K562 (cell line): ENCODE measurements at regions not wholly inside any gene's neighbourhood (a gene's known extent, or its start where the extent isn't known, plus 50 kb on each side); places are given as distances from the start of the nearest gene placed in this dataset.
"Not testable (repeated sequence)": the region's sequence is repeated elsewhere in the genome, so short reads cannot be mapped to it uniquely, and the experiment has no call there.

Experiments used
- CCNT2 ChIP-seq: IDR thresholded peaks from 2 replicates; pipeline ENCODE4 v1.6.1; 2011; ENCODE audit warnings: borderline replicate concordance, low read depth, mild to moderate bottlenecking, moderate library complexity, mixed read lengths, low read length; ENCODE audit not compliant: insufficient read length; ENCODE audit errors: extremely low read depth
- POLR2A ChIP-seq: fragments of 450-650 bp; conservative IDR thresholded peaks from 2 replicates; pipeline ENCODE4 v1.6.1; 2016
- RNF2 ChIP-seq: sonication (generic); IDR thresholded peaks from 2 replicates; pipeline ENCODE4 v1.6.1; 2016
- SMC3 ChIP-seq: conservative IDR thresholded peaks from 2 replicates; pipeline ENCODE4 v1.6.1; 2011; ENCODE audit warnings: low read depth, low read length, improper control_type of control experiment; ENCODE audit not compliant: insufficient read depth
- YBX1 ChIP-seq: fragments of 450-650 bp; IDR thresholded peaks from 2 replicates; pipeline ENCODE4 v1.7.1; 2016; ENCODE audit warnings: mild to moderate bottlenecking
- ZNF217 ChIP-seq: sonication (generic); formaldehyde crosslinking; IDR thresholded peaks from 2 replicates; pipeline ENCODE4 v1.8.0; 2022; ENCODE audit warnings: mild to moderate bottlenecking, missing genetic modification reagents

DNA sequence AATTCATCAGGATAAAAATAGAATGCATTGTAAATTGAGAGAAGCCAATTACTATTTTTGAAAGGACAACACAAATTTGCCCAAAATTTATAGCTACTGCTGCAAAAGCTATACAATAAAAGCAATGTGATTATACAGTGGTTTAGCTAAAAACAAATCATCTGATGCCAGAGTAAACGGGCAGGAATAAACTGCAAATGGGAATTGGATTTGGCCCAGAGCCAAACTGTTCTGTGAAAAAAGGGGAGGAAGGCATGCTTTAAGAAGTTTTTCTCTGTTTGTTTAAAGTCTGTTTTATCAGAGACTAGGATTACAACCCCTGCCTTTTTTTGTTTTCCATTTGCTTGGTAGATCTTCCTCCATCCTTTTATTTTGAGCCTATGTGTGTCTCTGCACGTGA lies 317.5 kb downstream of the LMO7 start:
- TF ChIP-seq RNF2; ZNF217 (CRISPR knock-in tag); SMC3; CCNT2; YBX1; POLR2A: not testable (repeated sequence)
